Kidney epithelial cell (primary cell): ENCODE measurements at regions not wholly inside any gene's neighbourhood (a gene's known extent, or its start where the extent isn't known, plus 50 kb on each side); places are given as distances from the start of the nearest gene placed in this dataset.

Source experiments
- DNase-seq: peaks from one replicate; pipeline ENCODE4 v3.0.0-alpha.2; 2010; ENCODE audit warnings: low read depth
- H3K27me3 ChIP-seq: 2 replicates; pipeline ENCODE4 v1.6.0; 2011; ENCODE audit warnings: low read length; ENCODE audit not compliant: control insufficient read depth, insufficient read depth
- H3K36me3 ChIP-seq: 2 replicates; pipeline ENCODE4 v1.5.1; 2011; ENCODE audit warnings: low read length; ENCODE audit not compliant: control insufficient read depth, insufficient read depth
- H3K4me3 ChIP-seq: 2 replicates; pipeline ENCODE4 v1.5.1; 2011; ENCODE audit warnings: low read depth, mild to moderate bottlenecking, control low read depth, low read length
- TF ChIP-seq, protein P1 (sequence below): IDR thresholded peaks from 2 replicates; pipeline ENCODE4 v1.5.1; 2011; ENCODE audit warnings: mild to moderate bottlenecking, moderate library complexity, low read length, control low read depth, inconsistent platforms; ENCODE audit not compliant: insufficient read depth, poor library complexity, severe bottlenecking

DNA sequence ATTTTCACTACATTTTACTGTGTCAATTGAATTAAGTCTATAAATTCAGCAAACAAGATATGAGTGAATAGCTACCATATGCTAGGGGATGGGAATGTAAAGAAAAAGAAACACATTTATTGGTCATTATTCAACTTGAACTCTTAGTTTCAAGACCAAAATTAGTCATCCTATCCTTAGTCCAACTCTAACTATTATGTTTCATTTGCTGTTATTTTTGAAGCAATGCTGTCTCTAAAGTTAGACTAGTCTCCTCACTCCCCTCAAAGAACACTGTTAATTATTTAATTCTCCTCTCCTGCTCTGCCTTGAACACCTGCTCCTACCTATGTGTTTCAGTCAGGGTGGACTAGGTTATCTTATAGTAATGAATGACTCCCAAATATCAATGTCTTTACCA, 920.9 kb downstream of the TUSC7 start:
- Histone ChIP-seq H3K36me3 (no peaks in the 10 kb centered on the region), H3K4me3 (no peak overlapping the region), H3K27me3 (no peaks in the 10 kb centered on the region)
- TF ChIP-seq, protein P1, sequence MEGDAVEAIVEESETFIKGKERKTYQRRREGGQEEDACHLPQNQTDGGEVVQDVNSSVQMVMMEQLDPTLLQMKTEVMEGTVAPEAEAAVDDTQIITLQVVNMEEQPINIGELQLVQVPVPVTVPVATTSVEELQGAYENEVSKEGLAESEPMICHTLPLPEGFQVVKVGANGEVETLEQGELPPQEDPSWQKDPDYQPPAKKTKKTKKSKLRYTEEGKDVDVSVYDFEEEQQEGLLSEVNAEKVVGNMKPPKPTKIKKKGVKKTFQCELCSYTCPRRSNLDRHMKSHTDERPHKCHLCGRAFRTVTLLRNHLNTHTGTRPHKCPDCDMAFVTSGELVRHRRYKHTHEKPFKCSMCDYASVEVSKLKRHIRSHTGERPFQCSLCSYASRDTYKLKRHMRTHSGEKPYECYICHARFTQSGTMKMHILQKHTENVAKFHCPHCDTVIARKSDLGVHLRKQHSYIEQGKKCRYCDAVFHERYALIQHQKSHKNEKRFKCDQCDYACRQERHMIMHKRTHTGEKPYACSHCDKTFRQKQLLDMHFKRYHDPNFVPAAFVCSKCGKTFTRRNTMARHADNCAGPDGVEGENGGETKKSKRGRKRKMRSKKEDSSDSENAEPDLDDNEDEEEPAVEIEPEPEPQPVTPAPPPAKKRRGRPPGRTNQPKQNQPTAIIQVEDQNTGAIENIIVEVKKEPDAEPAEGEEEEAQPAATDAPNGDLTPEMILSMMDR = no peak
- no peak for DNase-seq

DNA sequence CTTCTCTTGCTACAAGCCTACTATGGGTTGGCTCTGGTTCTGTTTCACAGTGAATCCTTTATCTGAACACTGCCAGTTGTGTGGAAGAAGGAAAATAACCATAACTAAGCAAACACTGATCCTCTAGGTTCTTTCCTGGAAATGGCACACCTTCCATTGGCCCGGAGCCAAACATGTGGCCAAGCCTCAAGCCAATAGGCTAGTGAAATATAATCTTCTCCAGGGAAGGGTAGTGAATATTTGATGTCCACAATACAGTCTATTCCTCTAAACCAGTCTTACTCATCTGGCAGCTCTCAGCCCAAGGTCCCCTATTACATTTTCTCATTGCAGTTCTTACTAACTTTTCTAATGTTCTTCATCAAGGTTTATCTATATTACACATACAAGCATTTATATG, 921.3 kb downstream of the TUSC7 start:
- TF ChIP-seq, protein P1 = no peak
- H3K36me3 ChIP-seq = no peaks in the 10 kb centered on the region
- no peak overlapping the region for H3K4me3 ChIP-seq
- H3K27me3 ChIP-seq = no peaks in the 10 kb centered on the region
- DNase-seq = no peak

DNA sequence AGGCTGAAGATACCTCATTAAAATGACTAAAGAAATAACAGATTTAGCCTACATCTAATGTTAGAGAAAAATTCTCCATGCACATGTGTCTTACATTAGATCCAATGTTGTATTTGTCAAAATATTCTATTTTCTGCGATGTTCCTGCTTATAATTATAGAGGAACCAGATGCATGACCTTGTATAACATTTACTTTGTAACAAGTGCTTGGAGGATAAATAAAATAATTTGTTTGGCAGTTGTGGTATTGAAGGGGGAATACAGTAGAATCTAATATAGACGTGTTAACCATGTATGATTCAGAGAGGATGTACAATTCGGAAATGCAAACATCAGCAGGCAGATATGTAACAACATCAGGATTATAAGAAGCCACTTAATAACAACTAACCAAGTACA, 922.2 kb downstream of the TUSC7 start:
- Histone ChIP-seq H3K36me3 (no peaks in the 10 kb centered on the region), H3K27me3 (no peaks in the 10 kb centered on the region), H3K4me3 (no peak overlapping the region)
- TF ChIP-seq, protein P1 = no peak
- DNase-seq = no peak

DNA sequence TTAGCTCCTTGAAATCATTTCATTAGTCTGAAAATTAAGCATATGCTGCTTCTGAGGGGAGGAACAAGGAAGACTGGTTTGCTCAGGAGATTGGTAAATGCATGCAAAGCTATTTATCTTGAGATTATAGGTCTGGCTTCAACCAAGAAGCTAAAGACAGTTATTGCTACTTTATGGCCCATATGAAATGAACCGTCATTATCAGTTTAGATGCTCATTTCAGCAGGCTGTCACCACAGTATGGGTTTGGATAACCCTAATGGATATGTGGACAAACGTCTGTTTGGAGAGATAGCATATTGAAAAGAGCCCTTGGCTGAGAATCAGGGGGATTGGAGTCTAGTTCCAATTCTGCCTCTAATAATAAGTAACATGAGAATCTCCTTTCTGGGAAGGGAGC, 922.6 kb downstream of the TUSC7 start:
- Histone ChIP-seq H3K4me3 (no peak overlapping the region), H3K36me3 (no peaks in the 10 kb centered on the region), H3K27me3 (no peaks in the 10 kb centered on the region)
- DNase-seq = no peak
- TF ChIP-seq, protein P1 = no peak

DNA sequence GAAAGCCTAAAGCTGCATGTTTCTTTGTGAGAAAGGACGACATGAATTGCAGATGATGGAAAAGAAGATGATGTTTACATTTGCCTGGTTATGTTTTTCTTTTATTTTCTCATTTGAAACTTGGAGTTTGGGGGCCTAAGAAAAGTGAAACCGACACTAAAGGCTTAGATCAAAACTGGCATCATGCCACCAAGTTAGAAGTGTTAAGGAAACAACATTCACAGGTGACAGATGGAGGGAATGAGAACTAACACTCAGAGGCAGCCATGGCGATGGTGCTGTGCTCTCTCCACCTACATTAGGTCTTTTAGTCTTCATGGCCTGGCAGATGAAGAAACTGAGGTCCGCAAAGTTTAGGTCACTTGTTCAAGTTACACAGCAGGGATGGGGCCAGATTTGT, 923.6 kb downstream of the TUSC7 start:
- H3K36me3 ChIP-seq = no peaks in the 10 kb centered on the region
- DNase-seq = no peak
- no peak overlapping the region for H3K4me3 ChIP-seq
- H3K27me3 ChIP-seq = no peaks in the 10 kb centered on the region
- TF ChIP-seq, protein P1 = no peak

DNA sequence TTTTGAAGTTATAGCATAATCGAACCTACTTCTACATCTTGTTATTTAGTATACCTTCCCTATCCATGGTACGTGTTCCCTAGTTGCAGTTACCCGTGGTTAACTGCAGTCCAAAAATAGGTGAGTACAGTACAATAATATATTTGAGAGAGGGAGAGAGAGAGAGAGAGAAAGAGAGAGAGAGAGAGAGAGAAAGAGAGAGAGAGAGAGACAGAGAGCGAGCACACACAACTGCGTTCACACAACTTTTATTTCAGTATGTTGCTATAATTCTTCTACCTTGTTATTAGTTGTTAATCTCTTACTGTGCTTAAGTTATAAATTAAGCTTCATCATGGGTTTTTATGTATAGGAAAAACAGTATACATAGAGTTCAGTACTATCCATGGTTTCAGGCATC, 928.1 kb downstream of the TUSC7 start:
- Histone ChIP-seq H3K27me3 (no peaks in the 10 kb centered on the region), H3K4me3 (no peak overlapping the region), H3K36me3 (no peaks in the 10 kb centered on the region)
- TF ChIP-seq, protein P1 = no peak
- DNase-seq = no peak
